ENCODE measurements at regions not wholly inside any gene's neighbourhood (a gene's known extent, or its start where the extent isn't known, plus 50 kb on each side); places are given as distances from the start of the nearest gene placed in this dataset.

- TF ChIP-seq POLR2AphosphoS5 (IDR thresholded peaks at IDR 0.05; ENCODE audit: low read depth), result no peak
- TF ChIP-seq, protein P1, sequence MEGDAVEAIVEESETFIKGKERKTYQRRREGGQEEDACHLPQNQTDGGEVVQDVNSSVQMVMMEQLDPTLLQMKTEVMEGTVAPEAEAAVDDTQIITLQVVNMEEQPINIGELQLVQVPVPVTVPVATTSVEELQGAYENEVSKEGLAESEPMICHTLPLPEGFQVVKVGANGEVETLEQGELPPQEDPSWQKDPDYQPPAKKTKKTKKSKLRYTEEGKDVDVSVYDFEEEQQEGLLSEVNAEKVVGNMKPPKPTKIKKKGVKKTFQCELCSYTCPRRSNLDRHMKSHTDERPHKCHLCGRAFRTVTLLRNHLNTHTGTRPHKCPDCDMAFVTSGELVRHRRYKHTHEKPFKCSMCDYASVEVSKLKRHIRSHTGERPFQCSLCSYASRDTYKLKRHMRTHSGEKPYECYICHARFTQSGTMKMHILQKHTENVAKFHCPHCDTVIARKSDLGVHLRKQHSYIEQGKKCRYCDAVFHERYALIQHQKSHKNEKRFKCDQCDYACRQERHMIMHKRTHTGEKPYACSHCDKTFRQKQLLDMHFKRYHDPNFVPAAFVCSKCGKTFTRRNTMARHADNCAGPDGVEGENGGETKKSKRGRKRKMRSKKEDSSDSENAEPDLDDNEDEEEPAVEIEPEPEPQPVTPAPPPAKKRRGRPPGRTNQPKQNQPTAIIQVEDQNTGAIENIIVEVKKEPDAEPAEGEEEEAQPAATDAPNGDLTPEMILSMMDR (IDR thresholded peaks at IDR 0.05; ENCODE audit: insufficient read depth, low read length), result no peak
These were observed 76.0 kb downstream of the TENT5C start for GRCh38 chr1:117681901-117682250.

Data from HL-60 (cell line).